GM18505 (cell line): ENCODE measurements at regions not wholly inside any gene's neighbourhood (a gene's known extent, or its start where the extent isn't known, plus 50 kb on each side); places are given as distances from the start of the nearest gene placed in this dataset.

ENCODE experiments used
- ATAC-seq: cut with Tn5 transposase; IDR thresholded peaks from one replicate; pipeline ENCODE4 v1.9.1; 2021; ENCODE audit not compliant: unreplicated experiment
- POLR2A ChIP-seq: IDR thresholded peaks from 4 replicates; pipeline ENCODE4 v1.6.1; 2011; ENCODE audit warnings: borderline replicate concordance; ENCODE audit not compliant: insufficient read depth, insufficient read length; ENCODE audit errors: extremely low read depth

- no peak for TF ChIP-seq POLR2A
- ATAC-seq, result no peak
Measured at GRCh38 chr13:64438084-64438483, 2792.1 kb downstream of the PCDH9 start.

GRCh38 chr13:64429691-64430090 lies 2800.4 kb downstream of the PCDH9 start:
- ATAC-seq, result no peak
- no peak for TF ChIP-seq POLR2A

- no peak for TF ChIP-seq POLR2A
Measured at GRCh38 chr13:64428196-64428595, 2801.9 kb downstream of the PCDH9 start.

GRCh38 chr13:64423467-64423866 lies 2806.7 kb downstream of the PCDH9 start:
- TF ChIP-seq POLR2A, result no peak
- ATAC-seq, result no peak

More at GRCh38 chr13:64428196-64428595, 2801.9 kb downstream of the PCDH9 start:
- ATAC-seq, result no peak

- no peak for ATAC-seq
Measured at GRCh38 chr13:64420181-64420580, 2810.0 kb downstream of the PCDH9 start.

GRCh38 chr13:64417581-64417980 lies 2812.6 kb downstream of the PCDH9 start:
- no peak for TF ChIP-seq POLR2A
- no peak for ATAC-seq

More at GRCh38 chr13:64420181-64420580, 2810.0 kb downstream of the PCDH9 start:
- TF ChIP-seq POLR2A, result no peak

GRCh38 chr13:64414381-64414780 lies 2815.8 kb downstream of the PCDH9 start:
- ATAC-seq, result no peak

GRCh38 chr13:64413529-64413928 lies 2816.6 kb downstream of the PCDH9 start:
- no peak for TF ChIP-seq POLR2A
- ATAC-seq, result no peak

More at GRCh38 chr13:64414381-64414780, 2815.8 kb downstream of the PCDH9 start:
- TF ChIP-seq POLR2A, result no peak

- no peak for TF ChIP-seq POLR2A
- no peak for ATAC-seq
Measured at GRCh38 chr13:64410276-64411053, 2819.7 kb downstream of the PCDH9 start.

- ATAC-seq, result no peak
- TF ChIP-seq POLR2A, result no peak
Measured at GRCh38 chr13:64397701-64398100, 2832.4 kb downstream of the PCDH9 start.

- ATAC-seq, result no peak
- TF ChIP-seq POLR2A, result no peak
Measured at GRCh38 chr13:64377606-64378005, 2852.5 kb downstream of the PCDH9 start.

GRCh38 chr13:64371461-64371860 lies 2858.7 kb downstream of the PCDH9 start:
- no peak for ATAC-seq
- no peak for TF ChIP-seq POLR2A

GRCh38 chr13:64371045-64371444 lies 2859.1 kb downstream of the PCDH9 start:
- no peak for TF ChIP-seq POLR2A
- ATAC-seq, result no peak

- ATAC-seq, result no peak
- no peak for TF ChIP-seq POLR2A
Measured at GRCh38 chr13:64369121-64369520, 2861.0 kb downstream of the PCDH9 start.
